ENCODE measurements at regions not wholly inside any gene's neighbourhood (a gene's known extent, or its start where the extent isn't known, plus 50 kb on each side); places are given as distances from the start of the nearest gene placed in this dataset.

GRCh38 chr20:7151676-7152470, 384.4 kb downstream of the BMP2 start:
- Histone ChIP-seq H3K4me3 (ENCODE audit: low read length) (peak overlapping the region; percentile 42), H3K9ac (ENCODE audit: extremely low read depth, low read length, poor library complexity, severe bottlenecking) (no peak overlapping the region), H3K4me1 (ENCODE audit: control insufficient read depth, insufficient read depth, low read length) (peaks cover 28% of the 10 kb centered on the region), H3K27me3 (ENCODE audit: control insufficient read depth, insufficient read depth, low read length, poor library complexity, severe bottlenecking) (no peaks in the 10 kb centered on the region), H3K27ac (ENCODE audit: low read depth, low read length) (no peak overlapping the region), H3K9me3 (ENCODE audit: control insufficient read depth, low read length) (no peaks in the 10 kb centered on the region), H3K36me3 (ENCODE audit: control insufficient read depth, insufficient read depth, low read length) (no peaks in the 10 kb centered on the region)
- Mint-ChIP-seq H3K27ac (peak overlapping the region; percentile 35), H3K4me1 (peaks cover 47% of the 10 kb centered on the region), H3K9me3 (no peaks in the 10 kb centered on the region), H3K36me3 (ENCODE audit: low read depth) (no peaks in the 10 kb centered on the region), H3K27me3 (ENCODE audit: insufficient read depth) (no peaks in the 10 kb centered on the region), H3K4me3 (no peak overlapping the region)
- 95 to 100% methylated on average over 1 of the region's 2 CpGs for WGBS, 2 experiments (ENCODE audit: insufficient coverage in 1 of 2, insufficient read length in 1 of 2)
- TF ChIP-seq CTCF (conservative IDR thresholded peaks at IDR 0.05): no peak
- DNase-seq: no peak

GRCh38 chr20:7155282-7155681, 387.8 kb downstream of the BMP2 start:
- H3K27me3 Mint-ChIP-seq (ENCODE audit: insufficient read depth): no peaks in the 10 kb centered on the region
- no peak for TF ChIP-seq CTCF (conservative IDR thresholded peaks at IDR 0.05)
- H3K27ac Mint-ChIP-seq: no peak overlapping the region
- WGBS, 2 experiments (ENCODE audit: insufficient coverage in 1 of 2, insufficient read length in 1 of 2): 96 to 100% methylated on average over 2 to 4 of the region's 4 CpGs
- Histone ChIP-seq H3K27ac (ENCODE audit: low read depth, low read length) (no peak overlapping the region), H3K4me3 (ENCODE audit: low read length) (no peak overlapping the region), H3K36me3 (ENCODE audit: control insufficient read depth, insufficient read depth, low read length) (no peaks in the 10 kb centered on the region), H3K9me3 (ENCODE audit: control insufficient read depth, low read length) (peaks cover 7% of the 10 kb centered on the region), H3K4me1 (ENCODE audit: control insufficient read depth, insufficient read depth, low read length) (peaks cover 16% of the 10 kb centered on the region), H3K9ac (ENCODE audit: extremely low read depth, low read length, poor library complexity, severe bottlenecking) (no peak overlapping the region), H3K27me3 (ENCODE audit: control insufficient read depth, insufficient read depth, low read length, poor library complexity, severe bottlenecking) (no peaks in the 10 kb centered on the region)
- no peak for DNase-seq
- H3K9me3 Mint-ChIP-seq: peaks cover 4% of the 10 kb centered on the region
- peaks cover 25% of the 10 kb centered on the region for H3K4me1 Mint-ChIP-seq
- H3K4me3 Mint-ChIP-seq: no peak overlapping the region
- no peaks in the 10 kb centered on the region for H3K36me3 Mint-ChIP-seq (ENCODE audit: low read depth)

- Histone ChIP-seq H3K9ac (ENCODE audit: extremely low read depth, low read length, poor library complexity, severe bottlenecking) (no peak overlapping the region), H3K4me3 (ENCODE audit: low read length) (no peak overlapping the region), H3K27ac (ENCODE audit: low read depth, low read length) (no peak overlapping the region), H3K36me3 (ENCODE audit: control insufficient read depth, insufficient read depth, low read length) (no peaks in the 10 kb centered on the region), H3K9me3 (ENCODE audit: control insufficient read depth, low read length) (peaks cover 7% of the 10 kb centered on the region), H3K27me3 (ENCODE audit: control insufficient read depth, insufficient read depth, low read length, poor library complexity, severe bottlenecking) (no peaks in the 10 kb centered on the region), H3K4me1 (ENCODE audit: control insufficient read depth, insufficient read depth, low read length) (peaks cover 16% of the 10 kb centered on the region)
- 83 to 87% methylated on average over 1 to 2 of the region's 2 CpGs for WGBS, 2 experiments (ENCODE audit: insufficient coverage in 1 of 2, insufficient read length in 1 of 2)
- H3K27ac Mint-ChIP-seq: no peak overlapping the region
- no peak for TF ChIP-seq CTCF (conservative IDR thresholded peaks at IDR 0.05)
- no peaks in the 10 kb centered on the region for H3K27me3 Mint-ChIP-seq (ENCODE audit: insufficient read depth)
- no peak for DNase-seq
- H3K36me3 Mint-ChIP-seq (ENCODE audit: low read depth): no peaks in the 10 kb centered on the region
- H3K9me3 Mint-ChIP-seq: peaks cover 4% of the 10 kb centered on the region
- no peak overlapping the region for H3K4me3 Mint-ChIP-seq
- peaks cover 25% of the 10 kb centered on the region for H3K4me1 Mint-ChIP-seq
These were observed 388.3 kb downstream of the BMP2 start for GRCh38 chr20:7155794-7156193.

Data from endodermal cell (in vitro differentiated cells).